ENCODE measurements at regions not wholly inside any gene's neighbourhood (a gene's known extent, or its start where the extent isn't known, plus 50 kb on each side); places are given as distances from the start of the nearest gene placed in this dataset.

DNA sequence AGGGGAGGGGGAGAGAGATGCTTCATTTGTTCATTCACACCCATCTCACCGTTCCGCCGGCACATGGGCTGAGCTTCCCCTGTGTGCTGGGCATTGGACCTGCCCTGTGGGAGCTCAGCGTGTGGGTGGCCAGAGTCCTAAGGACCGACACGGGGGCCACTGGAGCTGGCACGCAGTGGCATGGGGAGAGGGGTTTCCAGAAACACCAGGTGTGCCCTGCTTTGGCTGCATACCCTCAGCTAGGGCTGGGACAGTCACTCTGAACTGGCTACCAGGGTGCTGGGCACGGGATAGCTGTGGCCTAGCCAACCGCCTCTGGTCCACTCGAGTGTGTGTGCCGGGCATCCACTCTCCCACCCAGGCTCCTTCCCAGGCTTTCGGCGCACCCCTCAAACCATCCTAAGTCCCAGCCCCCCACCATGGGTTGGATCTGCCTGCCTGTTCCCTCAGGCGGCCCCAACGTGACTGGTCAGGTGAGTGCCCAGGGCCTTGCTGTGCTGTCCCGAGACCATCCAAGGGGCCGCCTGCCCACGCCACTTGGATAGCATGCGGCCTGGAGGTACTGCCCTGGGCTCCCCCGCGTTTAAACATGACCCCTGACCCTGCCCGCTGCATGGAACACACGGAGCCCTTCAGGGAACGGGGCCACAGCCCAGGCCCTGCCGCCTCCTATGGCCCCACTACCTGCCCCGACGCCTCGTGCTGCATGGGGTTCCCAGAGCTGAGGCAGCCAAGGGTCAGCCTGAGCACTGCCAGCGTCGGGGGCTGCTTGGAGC, 51.6 kb upstream of the LINC01488 start:
- TF ChIP-seq CTCF (IDR thresholded peaks at IDR 0.05; ENCODE audit: insufficient read depth, low read depth, low read length): no peak
- TF ChIP-seq EZH2 (IDR thresholded peaks at IDR 0.05; ENCODE audit: insufficient read depth, low read length): no peak

Measured in astrocyte (in vitro differentiated cells and primary cell).